AG10803 (cell line): ENCODE measurements at regions not wholly inside any gene's neighbourhood (a gene's known extent, or its start where the extent isn't known, plus 50 kb on each side); places are given as distances from the start of the nearest gene placed in this dataset.

ENCODE experiments used
- DNase-seq: peaks from one replicate; pipeline ENCODE4 v3.0.0; 2010; ENCODE audit warnings: low read depth
- H3K4me3 ChIP-seq: 2 replicates; pipeline ENCODE4 v1.5.1; 2011; ENCODE audit warnings: mild to moderate bottlenecking, low read length, control low read depth
- CTCF ChIP-seq: conservative IDR thresholded peaks from 2 replicates; pipeline ENCODE4 v1.5.1; 2011; ENCODE audit warnings: mild to moderate bottlenecking, low read length, control low read depth, inconsistent platforms

GRCh38 chr3:70757658-70758057 lies 445.2 kb upstream of the MDFIC2 start:
- no peak overlapping the region for H3K4me3 ChIP-seq

GRCh38 chr3:70755526-70755925 lies 443.1 kb upstream of the MDFIC2 start:
- no peak for TF ChIP-seq CTCF
- no peak overlapping the region for H3K4me3 ChIP-seq
- no peak for DNase-seq

More at GRCh38 chr3:70757658-70758057, 445.2 kb upstream of the MDFIC2 start:
- DNase-seq = no peak
- TF ChIP-seq CTCF = no peak

GRCh38 chr3:70754314-70754713 lies 441.9 kb upstream of the MDFIC2 start:
- H3K4me3 ChIP-seq = no peak overlapping the region
- DNase-seq = peak; percentile 29
- TF ChIP-seq CTCF = no peak

- DNase-seq = no peak
- no peak for TF ChIP-seq CTCF
- no peak overlapping the region for H3K4me3 ChIP-seq
Measured at GRCh38 chr3:70753572-70753971, 441.1 kb upstream of the MDFIC2 start.

GRCh38 chr3:70752051-70752450 lies 439.6 kb upstream of the MDFIC2 start:
- no peak for DNase-seq
- H3K4me3 ChIP-seq = no peak overlapping the region
- TF ChIP-seq CTCF = no peak

GRCh38 chr3:70749122-70749521 lies 436.7 kb upstream of the MDFIC2 start:
- DNase-seq = no peak
- TF ChIP-seq CTCF = no peak
- H3K4me3 ChIP-seq = no peak overlapping the region

- no peak for TF ChIP-seq CTCF
- H3K4me3 ChIP-seq = no peak overlapping the region
- no peak for DNase-seq
Measured at GRCh38 chr3:70748593-70748992, 436.2 kb upstream of the MDFIC2 start.
